Ovary (tissue), 7 donors: ENCODE measurements at regions not wholly inside any gene's neighbourhood (a gene's known extent, or its start where the extent isn't known, plus 50 kb on each side); places are given as distances from the start of the nearest gene placed in this dataset.
"Not testable (repeated sequence)": the region's sequence is repeated elsewhere in the genome, so short reads cannot be mapped to it uniquely, and the experiment has no call there.

ENCODE experiments used
- DNase-seq, 5 donors: peaks; one replicate each; pipeline ENCODE4 v3.0.0-alpha.2; 2019 to 2020
- H3K27ac ChIP-seq, 2 donors: fragments of 200-600 bp; one replicate each; pipeline versions ENCODE4 v1.5.1 to v1.8.0; 2019 to 2022
- H3K27me3 ChIP-seq: fragments of 200-600 bp; one replicate; pipeline ENCODE4 v1.8.0; 2022
- H3K36me3 ChIP-seq: fragments of 200-600 bp; sonication (generic); one replicate; pipeline ENCODE4 v1.5.1; 2019
- H3K4me1 ChIP-seq: one replicate; pipeline ENCODE4 v1.8.1; 2013; ENCODE audit warnings: mild to moderate bottlenecking, moderate library complexity; ENCODE audit not compliant: insufficient read depth
- H3K4me3 ChIP-seq: fragments of 200-600 bp; sonication (generic); one replicate; pipeline ENCODE4 v1.5.1; 2017
- H3K9me3 ChIP-seq, 2 donors: fragments of 200-600 bp in 1 of 2; sonication (generic) in 1 of 2; one replicate each; pipeline versions ENCODE4 v1.5.1 to v1.8.1; 2013 to 2019; ENCODE audit warnings: mild to moderate bottlenecking in 1 of 2, moderate library complexity in 1 of 2
- EP300 ChIP-seq: sonication (generic); formaldehyde crosslinking; IDR thresholded peaks from one replicate; pipeline ENCODE4 v1.6.1; 2017; ENCODE audit warnings: antibody characterized with exemption
- POLR2A ChIP-seq: fragments of 450-650 bp; IDR thresholded peaks from one replicate; pipeline ENCODE4 v1.6.1; 2017; ENCODE audit warnings: antibody characterized with exemption, mild to moderate bottlenecking, moderate library complexity
- WGBS, 3 donors: extraction: QIAGEN DNeasy Blood & Tissue Kit in 1 of 3; methylation state at CpG; one replicate each; pipeline versions ENCODE4 v1.1.5 to v1.1.7; 2013 to 2017; 5-methylcytosine and 5-hydroxymethylcytosine counted together
- intact Hi-C, 4 donors: fragments of 100-400 bp; cut with DNase I; formaldehyde crosslinking; loops; one replicate each; pipeline versions ENCODE4 v1.11.0 to v1.15.1; 2022 to 2023
- TF ChIP-seq, protein P1 (sequence below), 3 donors: fragments of 450-650 bp in 2 of 3; fragments of 200-600 bp in 1 of 3; IDR thresholded peaks; one replicate each; pipeline versions ENCODE4 v1.5.1 to v1.8.0; 2016 to 2022; ENCODE audit warnings: antibody characterized with exemption in 3 of 3, mild to moderate bottlenecking in 1 of 3
- donor health status: DM: no; HTN: no; CAD: no; lungs with moderate emphysema.
- donor health status: DM: no; HTN: no; CAD: no.
- donor health status: Bipolar disorder and iron deficiency.
- donor health status: DM: no; HTN: no; CAD: no.
- donor health status: DM: yes; HTN: yes; CAD: no.

DNA sequence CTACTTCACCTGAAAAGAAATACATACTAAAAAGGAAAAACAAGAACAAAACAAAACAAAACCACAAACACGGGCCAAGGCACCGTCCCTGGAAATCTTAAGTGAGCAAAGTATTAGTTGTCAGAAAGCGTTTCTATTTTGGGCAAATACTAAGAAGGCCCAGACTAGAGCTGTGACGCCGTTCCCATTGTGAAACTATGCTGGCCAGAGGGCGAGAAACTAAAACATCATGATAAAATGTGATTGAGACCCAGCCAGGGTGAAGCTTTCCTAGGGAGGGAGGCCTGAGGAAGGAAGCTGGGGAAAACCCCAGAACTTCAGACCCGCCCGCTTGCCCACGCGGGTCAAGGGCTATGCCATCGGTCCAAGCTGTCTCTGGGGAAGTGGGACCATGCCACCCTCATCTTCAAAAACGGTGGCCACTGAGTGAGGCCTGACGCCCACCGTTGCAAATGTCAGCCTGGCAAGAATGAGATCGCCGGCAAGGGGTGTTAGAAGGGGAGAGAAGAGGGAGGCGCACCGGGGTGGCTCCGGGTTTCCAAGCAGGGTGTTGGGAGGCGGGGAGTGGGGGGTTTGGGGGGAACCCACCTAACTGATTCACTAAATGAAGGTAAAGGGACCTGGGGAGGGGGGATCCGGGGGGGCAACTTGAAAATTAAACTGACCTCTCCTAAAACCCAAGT, 1950.9 kb upstream of the DEFB115 start:
- no peaks in the 10 kb centered on the region for H3K36me3 ChIP-seq
- H3K27ac ChIP-seq: no peak overlapping the region
- DNase-seq: no peak
- no peak overlapping the region for H3K4me3 ChIP-seq
- intact Hi-C loops: no loop called here
- WGBS, 3 donors: 64 to 72% (median 66%) methylated on average over 21 of the region's 21 CpGs
- no peaks in the 10 kb centered on the region for H3K27me3 ChIP-seq
- peaks cover 0 to 11% of the 10 kb centered on the region in 2 donors for H3K9me3 ChIP-seq
- TF ChIP-seq POLR2A (no peak), EP300 (no peak)
- TF ChIP-seq, protein P1, sequence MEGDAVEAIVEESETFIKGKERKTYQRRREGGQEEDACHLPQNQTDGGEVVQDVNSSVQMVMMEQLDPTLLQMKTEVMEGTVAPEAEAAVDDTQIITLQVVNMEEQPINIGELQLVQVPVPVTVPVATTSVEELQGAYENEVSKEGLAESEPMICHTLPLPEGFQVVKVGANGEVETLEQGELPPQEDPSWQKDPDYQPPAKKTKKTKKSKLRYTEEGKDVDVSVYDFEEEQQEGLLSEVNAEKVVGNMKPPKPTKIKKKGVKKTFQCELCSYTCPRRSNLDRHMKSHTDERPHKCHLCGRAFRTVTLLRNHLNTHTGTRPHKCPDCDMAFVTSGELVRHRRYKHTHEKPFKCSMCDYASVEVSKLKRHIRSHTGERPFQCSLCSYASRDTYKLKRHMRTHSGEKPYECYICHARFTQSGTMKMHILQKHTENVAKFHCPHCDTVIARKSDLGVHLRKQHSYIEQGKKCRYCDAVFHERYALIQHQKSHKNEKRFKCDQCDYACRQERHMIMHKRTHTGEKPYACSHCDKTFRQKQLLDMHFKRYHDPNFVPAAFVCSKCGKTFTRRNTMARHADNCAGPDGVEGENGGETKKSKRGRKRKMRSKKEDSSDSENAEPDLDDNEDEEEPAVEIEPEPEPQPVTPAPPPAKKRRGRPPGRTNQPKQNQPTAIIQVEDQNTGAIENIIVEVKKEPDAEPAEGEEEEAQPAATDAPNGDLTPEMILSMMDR (IDR thresholded peaks at IDR 0.05): no peak
- no peaks in the 10 kb centered on the region for H3K4me1 ChIP-seq

DNA sequence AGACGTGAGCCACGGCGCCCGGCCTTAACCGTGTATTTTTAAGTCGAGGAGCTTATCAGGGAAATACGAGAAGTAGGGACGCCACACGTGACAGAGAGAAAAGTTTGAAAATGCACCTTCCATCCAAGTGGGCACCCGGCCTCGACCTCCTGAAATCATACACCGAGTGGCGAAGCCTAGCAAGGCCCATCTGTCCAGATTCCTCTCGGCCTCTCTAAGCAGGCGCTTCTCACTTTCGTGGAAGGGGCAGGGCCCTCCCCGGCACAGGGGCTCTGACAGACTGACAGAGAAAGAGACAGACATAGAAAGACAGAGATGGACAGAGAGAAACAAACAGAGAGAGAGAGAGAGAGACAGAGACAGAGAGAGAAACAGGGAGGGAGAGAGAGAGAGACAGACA, 1950.0 kb upstream of the DEFB115 start:
- 85 to 87% (median 87%) methylated on average over 10 to 14 of the region's 17 CpGs for WGBS, 3 donors
- intact Hi-C loops, H3K36me3 ChIP-seq, H3K9me3 ChIP-seq, DNase-seq, H3K27ac ChIP-seq, H3K27me3 ChIP-seq, H3K4me3 ChIP-seq, H3K4me1 ChIP-seq: not testable (repeated sequence)

DNA sequence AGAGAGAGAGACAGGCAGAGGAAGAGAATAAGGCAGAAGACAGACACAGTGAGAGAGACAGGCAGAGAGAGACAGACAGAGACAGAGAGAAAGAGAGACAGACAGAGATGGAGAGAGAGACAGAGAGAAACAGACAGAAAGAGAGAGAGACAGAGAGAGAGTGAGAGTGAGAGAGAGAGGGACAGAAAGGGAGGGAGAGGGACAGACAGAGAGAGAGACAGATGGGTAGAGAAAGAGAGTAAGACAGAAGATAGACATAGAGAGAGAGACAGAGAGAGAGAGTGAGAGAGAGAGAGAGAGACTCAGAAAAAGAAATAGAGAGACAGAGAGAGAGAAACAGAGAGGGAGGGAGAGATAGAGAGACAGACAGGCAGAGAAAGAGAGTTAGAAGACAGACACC, 1948.5 kb upstream of the DEFB115 start:
- H3K27ac ChIP-seq, H3K9me3 ChIP-seq, DNase-seq, H3K36me3 ChIP-seq, H3K27me3 ChIP-seq, intact Hi-C loops, H3K4me1 ChIP-seq, H3K4me3 ChIP-seq: not testable (repeated sequence)

DNA sequence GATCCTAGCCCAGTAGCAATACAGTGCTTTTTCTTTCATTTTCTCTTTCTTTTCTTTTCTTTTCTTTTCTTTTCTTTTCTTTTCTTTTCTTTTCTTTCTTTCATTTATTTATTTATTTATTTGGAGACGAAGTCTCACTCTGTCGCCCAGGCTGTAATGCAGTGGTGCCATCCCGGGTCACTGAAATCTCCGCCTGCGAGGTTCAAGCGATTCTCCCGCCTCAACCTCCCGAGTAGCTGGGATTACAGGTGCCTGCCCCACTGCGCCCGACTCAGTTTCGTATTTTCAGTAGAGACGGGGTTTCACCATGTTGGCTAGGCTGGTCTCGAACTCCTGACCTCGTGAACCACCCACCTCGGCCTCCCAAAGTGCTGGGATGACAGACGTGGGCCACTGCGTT, 1948.0 kb upstream of the DEFB115 start:
- WGBS, 3 donors: 78 to 79% (median 78%) methylated on average over 17 of the region's 17 CpGs

DNA sequence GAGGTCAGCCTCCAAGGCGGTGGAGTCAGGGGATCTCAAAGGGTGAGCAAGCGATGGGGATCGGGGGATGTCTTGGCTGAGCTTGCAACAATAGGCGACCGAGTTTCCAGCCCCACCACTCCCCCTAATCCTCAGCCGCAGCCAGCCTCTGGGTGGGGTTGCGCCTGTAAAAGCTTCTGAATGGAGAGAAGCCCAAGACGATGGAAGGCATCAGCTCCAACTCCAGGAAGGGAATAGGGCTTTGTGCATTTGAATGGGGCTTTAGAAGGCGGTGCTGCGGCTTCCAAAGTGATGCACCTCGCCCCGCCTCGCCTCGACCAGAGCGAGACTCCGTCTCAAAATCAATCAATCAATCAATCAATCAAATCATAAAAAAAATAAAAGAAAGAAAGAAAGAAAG, 1946.4 kb upstream of the DEFB115 start:
- H3K27me3 ChIP-seq, intact Hi-C loops, H3K36me3 ChIP-seq, H3K4me3 ChIP-seq, H3K4me1 ChIP-seq, H3K27ac ChIP-seq, DNase-seq, H3K9me3 ChIP-seq: not testable (repeated sequence)
- 77 to 85% (median 83%) methylated on average over 16 of the region's 16 CpGs for WGBS, 3 donors

More for the DNA sequence above, 1948.0 kb upstream of the DEFB115 start:
- H3K4me1 ChIP-seq, H3K9me3 ChIP-seq, H3K27ac ChIP-seq, H3K4me3 ChIP-seq, H3K36me3 ChIP-seq, intact Hi-C loops, DNase-seq, H3K27me3 ChIP-seq: not testable (repeated sequence)

DNA sequence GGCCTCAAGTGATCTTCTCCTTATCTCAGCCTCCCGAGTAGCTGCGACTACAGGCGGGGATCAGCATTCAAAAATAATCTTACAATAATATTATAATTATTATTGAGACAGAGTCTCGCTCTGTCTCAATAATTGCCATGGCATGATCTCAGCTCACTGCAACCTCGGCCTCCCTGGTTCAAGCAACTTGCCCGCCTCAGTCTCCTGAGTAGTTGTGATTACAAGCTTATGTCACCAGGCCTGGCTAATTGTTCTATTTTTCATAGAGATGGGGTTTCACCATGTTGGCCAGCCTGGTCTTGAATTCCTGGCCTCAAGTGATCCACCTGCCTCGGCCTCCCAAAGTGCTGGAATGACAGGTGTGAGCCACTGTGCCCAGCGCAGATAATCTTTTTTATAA, 1944.8 kb upstream of the DEFB115 start:
- DNase-seq: not testable (repeated sequence)

DNA sequence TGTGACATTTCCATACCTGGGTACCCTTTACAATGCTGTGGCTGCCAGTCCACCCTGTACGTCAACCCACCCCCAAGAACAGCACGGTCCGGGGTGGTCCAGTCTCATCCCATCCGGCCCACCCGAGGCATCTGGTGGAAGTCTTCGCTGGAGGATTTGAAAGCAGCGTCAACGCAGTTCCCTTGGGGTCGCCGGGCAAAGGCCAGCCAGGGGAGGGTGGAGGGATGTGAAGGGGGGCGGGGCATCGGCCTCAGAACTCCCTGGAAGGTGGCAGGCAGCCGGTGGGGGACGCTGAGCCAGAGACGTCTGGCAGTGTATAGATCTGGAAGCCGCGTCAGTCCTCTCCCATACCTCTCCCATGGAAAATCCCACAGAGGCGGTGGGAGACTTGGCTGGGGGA, 1944.0 kb upstream of the DEFB115 start:
- 76 to 82% (median 80%) methylated on average over 18 of the region's 18 CpGs for WGBS, 3 donors
- TF ChIP-seq, protein P1 (IDR thresholded peaks at IDR 0.05): no peak
- TF ChIP-seq POLR2A (no peak), EP300 (no peak)
- intact Hi-C loops: no loop called here
- DNase-seq: peak in 1 of 5 donors; percentile 26
- Histone ChIP-seq H3K27me3 (no peaks in the 10 kb centered on the region), H3K4me1 (no peaks in the 10 kb centered on the region), H3K9me3 (peaks cover 0 to 7% of the 10 kb centered on the region in 2 donors), H3K27ac (no peak overlapping the region), H3K4me3 (no peak overlapping the region), H3K36me3 (no peaks in the 10 kb centered on the region)

More for the DNA sequence above, 1944.8 kb upstream of the DEFB115 start:
- H3K36me3 ChIP-seq, H3K9me3 ChIP-seq, intact Hi-C loops, H3K27me3 ChIP-seq, H3K4me3 ChIP-seq, H3K27ac ChIP-seq, H3K4me1 ChIP-seq: not testable (repeated sequence)
- WGBS, 3 donors: 58 to 62% (median 58%) methylated on average over 8 of the region's 8 CpGs
